Cerebellar cortex (tissue), 1 donor: ENCODE measurements at regions not wholly inside any gene's neighbourhood (a gene's known extent, or its start where the extent isn't known, plus 50 kb on each side); places are given as distances from the start of the nearest gene placed in this dataset.
A peak's percentile ranks its signal among the peaks of the same experiment; 100 is the strongest.

ENCODE experiments used
- DNase-seq: peaks from one replicate; pipeline ENCODE4 v3.0.0-alpha.2; 2015; ENCODE audit warnings: low spot score

- no peak for DNase-seq
Observed at GRCh38 chr16:54231919-54232318, 54.7 kb downstream of the IRX3 start.

DNA sequence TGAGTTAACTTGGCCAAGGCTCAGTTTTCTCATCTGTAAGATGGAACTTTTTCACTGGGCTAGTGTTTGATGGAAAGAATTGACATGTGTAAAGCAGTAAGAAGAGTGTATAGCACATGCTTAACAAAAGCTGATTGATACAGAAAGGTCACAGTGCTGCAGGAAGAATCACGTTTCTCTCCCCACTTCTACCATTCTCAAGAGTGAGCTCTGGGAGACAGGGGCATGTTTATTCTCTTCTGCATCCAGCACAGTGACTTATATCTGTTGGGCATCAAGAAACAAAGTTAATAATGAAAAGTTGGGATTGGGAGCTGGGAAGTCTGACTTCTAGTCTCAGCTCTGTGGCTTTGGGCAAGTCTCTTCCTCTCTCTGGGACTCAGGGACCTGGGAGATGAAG is 55.3 kb downstream of the IRX3 start:
- DNase-seq = no peak

GRCh38 chr16:54228325-54228724 is 58.3 kb downstream of the IRX3 start:
- no peak for DNase-seq

DNA sequence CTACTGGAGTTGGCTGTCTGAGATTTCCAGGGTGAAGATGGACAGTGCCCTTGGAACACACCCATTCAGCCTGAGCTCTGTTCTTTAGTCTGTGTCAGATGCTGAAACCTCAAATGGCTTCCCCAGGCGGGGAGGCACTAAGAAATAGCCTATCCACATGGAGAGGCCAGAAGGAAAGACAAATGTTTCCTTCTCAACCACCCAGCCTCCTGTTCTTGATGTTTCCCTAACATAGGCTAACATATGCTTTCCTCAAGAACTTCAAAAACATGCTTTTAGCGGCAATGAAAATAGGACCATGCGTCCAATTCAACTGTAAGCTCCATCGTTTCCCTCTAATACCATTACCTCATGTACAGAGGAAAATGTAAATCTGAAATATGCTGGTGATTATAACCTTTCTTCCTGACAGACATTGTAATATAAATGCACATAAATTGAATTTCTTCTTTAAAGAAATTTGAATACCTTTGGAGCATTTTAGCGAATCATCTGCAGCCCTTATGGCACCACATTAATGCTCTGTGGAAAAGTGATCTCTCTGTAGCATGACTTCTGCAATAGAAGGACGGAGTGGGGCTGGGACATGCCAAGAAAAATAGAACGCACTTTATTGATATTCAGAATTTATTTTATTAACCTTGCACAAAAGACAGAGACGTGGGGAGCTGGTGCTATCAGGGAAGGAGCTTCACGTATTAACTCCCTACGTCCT is 60.1 kb downstream of the IRX3 start:
- DNase-seq = no peak

DNA sequence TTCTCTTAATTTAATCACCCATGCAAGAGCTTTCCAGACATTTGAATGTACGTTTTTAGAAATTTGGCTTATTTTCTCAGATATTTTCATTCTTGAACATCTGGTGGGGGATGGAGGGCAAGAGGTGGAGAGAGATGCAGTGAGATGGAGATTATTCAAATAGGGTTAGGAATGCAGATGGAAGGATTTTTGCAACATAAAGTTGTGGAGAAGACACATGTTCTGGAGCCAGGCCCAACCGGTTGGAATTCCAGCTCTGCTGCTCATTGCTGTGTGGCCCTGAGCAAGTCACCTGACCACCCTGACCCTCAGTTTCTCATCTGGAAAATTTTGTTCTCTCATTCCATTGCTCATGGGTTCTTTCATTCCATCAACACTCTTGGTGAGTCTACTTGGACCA is 66.9 kb downstream of the IRX3 start:
- no peak for DNase-seq

DNA sequence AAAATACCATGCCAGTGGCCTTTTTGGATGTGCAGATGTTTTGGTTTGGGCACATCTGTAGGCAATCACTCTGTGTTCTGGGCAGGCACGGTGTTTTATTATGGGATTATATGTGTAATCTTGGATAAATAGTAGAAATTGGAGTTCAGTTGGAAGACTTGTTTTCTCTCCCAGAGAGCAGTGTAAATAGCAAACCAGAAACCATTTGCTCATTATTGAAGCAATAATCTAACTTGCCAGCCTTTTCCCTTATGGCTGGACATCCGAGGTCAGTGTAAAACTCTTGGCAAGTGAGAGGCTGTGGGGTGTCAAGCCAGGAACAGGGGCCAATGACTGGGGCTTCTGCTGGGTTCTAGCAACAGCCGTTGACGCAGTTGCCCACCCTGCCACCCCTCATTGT is 69.9 kb downstream of the IRX3 start:
- no peak for DNase-seq

- no peak for DNase-seq
Observed at GRCh38 chr16:54216268-54216667, 70.3 kb downstream of the IRX3 start.

DNA sequence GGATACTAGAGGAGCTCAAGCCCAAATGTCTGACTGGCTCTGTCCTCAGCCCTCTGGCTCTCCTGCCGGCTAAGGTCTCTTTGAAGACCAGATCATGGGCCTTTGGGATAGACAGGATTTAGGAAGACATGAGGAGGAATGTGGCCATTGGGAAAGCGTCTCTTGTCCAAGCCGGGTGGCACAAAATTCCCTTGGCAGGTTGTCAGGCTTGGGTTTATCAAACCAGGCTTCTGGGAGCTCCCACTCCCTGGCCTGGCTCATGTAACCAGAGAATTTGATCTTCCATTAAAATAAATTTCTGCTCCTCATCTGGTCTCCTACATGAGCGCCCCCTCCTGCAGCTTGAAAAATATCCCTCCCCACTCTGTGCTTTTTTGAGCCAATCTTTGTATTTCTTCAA is 71.1 kb downstream of the IRX3 start:
- no peak for DNase-seq

DNA sequence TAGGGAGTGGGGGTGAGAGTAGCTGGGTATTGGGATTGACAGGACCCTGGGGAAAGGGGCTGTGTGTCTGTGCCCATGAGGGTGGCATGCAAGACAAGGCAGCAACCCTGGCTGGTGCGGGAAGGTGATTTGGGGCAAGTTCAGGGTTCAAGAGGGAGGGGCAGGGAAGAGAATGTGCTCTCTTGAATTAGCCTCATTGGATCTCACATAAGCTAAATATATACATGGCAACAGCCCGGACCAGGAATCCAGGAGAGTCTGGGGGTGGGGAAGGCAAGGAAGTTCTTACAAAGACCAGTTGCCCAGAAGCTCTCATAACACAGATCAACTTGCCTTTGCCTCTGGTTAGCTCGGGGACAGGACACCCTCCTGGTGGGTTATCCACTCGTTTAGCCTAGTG is 73.3 kb downstream of the IRX3 start:
- DNase-seq = no peak

GRCh38 chr16:54212893-54213292 is 73.7 kb downstream of the IRX3 start:
- no peak for DNase-seq

DNA sequence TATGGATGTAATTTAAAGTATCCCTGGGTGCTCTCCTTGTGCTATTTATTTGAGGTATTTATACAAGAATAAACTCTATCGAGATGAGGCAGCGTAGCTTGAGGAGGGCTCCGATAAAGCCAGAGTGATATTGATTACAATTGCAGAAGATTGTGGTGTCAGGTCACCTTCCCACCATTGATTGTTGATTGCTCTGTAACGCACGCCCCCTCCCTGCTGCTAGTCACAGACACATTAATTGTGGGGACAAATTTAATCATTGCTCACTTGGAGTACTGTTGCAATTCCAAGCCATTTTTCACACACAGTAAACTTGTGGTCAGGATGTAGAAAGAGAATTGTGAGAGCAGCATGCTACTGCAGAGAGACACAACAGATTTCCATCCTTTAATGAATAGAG is 75.4 kb downstream of the IRX3 start:
- no peak for DNase-seq

- DNase-seq = no peak
Observed at GRCh38 chr16:54210452-54211125, 76.0 kb downstream of the IRX3 start.

DNA sequence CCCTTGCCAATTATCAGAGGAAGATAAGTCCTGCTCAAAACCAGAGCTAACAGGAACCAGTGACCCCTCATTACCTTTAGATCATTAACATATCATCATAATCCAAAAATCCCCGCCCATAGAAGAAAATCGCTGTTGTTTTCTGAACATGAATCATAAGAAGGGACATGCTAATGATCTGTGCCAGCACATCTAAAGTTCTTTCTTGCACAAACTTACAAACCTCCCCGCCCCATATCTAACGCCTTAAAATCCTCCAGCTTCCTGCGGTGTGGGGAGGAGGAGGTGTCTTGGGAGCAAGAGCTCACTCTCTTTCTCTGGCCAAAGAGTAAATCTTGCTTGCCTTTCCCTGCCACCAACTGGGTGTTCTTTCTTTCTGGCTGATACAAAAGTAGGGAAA is 78.3 kb downstream of the IRX3 start:
- no peak for DNase-seq

DNA sequence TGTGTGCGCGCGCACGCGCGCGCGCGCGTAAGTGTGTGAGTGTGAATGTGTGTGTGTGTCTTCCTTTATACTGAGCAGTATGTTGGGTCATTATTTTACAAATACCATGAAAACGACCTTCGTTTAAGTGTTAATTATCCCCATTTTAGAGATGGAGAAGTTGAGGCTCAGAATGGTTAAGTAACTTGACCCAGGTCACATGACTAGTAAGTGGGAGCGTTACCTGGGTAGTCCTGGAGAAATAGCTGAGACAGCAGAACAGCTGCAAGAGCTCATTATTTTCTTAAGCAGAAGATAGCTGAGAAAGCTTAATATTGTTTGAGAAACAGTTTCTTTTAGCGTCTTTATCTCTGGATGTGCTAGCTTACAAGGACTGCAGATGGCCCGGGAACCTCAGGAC is 78.8 kb downstream of the IRX3 start:
- DNase-seq = no peak

DNA sequence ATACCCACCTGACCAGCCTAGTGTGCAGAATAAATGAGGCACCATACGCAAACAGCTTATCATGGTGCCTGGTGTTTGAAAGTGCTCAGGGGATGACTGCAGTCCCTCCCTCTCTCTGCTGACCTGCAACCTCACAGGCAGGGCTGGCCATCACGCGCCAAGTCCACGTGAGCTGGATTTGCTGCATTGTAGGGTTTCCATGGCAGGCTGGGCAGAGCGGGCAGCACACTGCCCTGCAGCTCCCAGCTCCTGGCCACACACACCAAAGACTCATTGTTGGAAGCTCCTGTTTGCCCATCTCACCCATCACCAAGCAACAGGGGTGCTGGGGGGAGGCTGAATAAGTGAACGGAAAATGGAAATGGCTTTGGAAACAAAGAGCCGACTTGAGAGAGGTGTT is 81.8 kb downstream of the IRX3 start:
- DNase-seq = peak; percentile 4

GRCh38 chr16:54203851-54204505 is 82.6 kb downstream of the IRX3 start:
- DNase-seq = no peak

DNA sequence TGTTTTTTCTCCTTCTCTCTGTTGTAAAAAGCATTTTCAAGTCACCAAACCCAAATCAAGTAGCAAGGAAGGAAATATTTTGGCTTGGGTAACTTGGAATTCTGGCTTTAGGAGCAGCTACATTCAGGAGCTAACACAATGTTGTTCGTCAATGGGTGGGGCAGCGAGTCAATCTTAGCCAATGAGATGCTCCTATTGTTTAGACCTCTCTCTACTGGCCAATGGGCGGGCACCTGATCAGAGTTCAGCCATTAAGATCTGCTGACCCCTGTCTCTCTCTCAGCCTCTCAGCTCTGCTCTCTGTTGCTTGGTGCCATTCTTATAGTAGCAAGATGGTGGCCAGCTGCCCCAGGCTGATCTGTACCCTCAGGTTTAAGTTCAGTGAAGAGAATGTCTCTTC is 83.2 kb downstream of the IRX3 start:
- no peak for DNase-seq
